ENCODE measurements at regions not wholly inside any gene's neighbourhood (a gene's known extent, or its start where the extent isn't known, plus 50 kb on each side); places are given as distances from the start of the nearest gene placed in this dataset.
"Not testable (repeated sequence)": the region's sequence is repeated elsewhere in the genome, so short reads cannot be mapped to it uniquely, and the experiment has no call there.

- no peak for DNase-seq (ENCODE audit: low read depth)
Measured at GRCh38 chr18:11458447-11458846, 150.9 kb upstream of the SLC35G4 start.

- DNase-seq (ENCODE audit: low read depth): not testable (repeated sequence)
Measured at GRCh38 chr18:11457853-11458252, 151.5 kb upstream of the SLC35G4 start.

- DNase-seq (ENCODE audit: low read depth): no peak
Measured at GRCh38 chr18:11454040-11454439, 155.4 kb upstream of the SLC35G4 start.

GRCh38 chr18:11444169-11444568, 165.2 kb upstream of the SLC35G4 start:
- DNase-seq (ENCODE audit: low read depth): not testable (repeated sequence)

GRCh38 chr18:11437046-11437445, 172.3 kb upstream of the SLC35G4 start:
- no peak for DNase-seq (ENCODE audit: low read depth)

GRCh38 chr18:11432360-11432811, 177.0 kb upstream of the SLC35G4 start:
- no peak for DNase-seq (ENCODE audit: low read depth)

- DNase-seq (ENCODE audit: low read depth): no peak
Measured at GRCh38 chr18:11429876-11430275, 179.5 kb upstream of the SLC35G4 start.

- no peak for DNase-seq (ENCODE audit: low read depth)
Measured at GRCh38 chr18:11425211-11425610, 184.2 kb upstream of the SLC35G4 start.

GRCh38 chr18:11419338-11419737, 190.1 kb upstream of the SLC35G4 start:
- no peak for DNase-seq (ENCODE audit: low read depth)

- DNase-seq (ENCODE audit: low read depth): no peak
Measured at GRCh38 chr18:11412811-11413210, 196.6 kb upstream of the SLC35G4 start.

- DNase-seq (ENCODE audit: low read depth): no peak
Measured at GRCh38 chr18:11411048-11411447, 198.3 kb upstream of the SLC35G4 start.

GRCh38 chr18:11408555-11409065, 200.8 kb upstream of the SLC35G4 start:
- no peak for DNase-seq (ENCODE audit: low read depth)

- peak; percentile 28 for DNase-seq (ENCODE audit: low read depth)
Measured at GRCh38 chr18:11407940-11408339, 201.5 kb upstream of the SLC35G4 start.

GRCh38 chr18:11405804-11406203, 203.6 kb upstream of the SLC35G4 start:
- no peak for DNase-seq (ENCODE audit: low read depth)

- no peak for DNase-seq (ENCODE audit: low read depth)
Measured at GRCh38 chr18:11400703-11401102, 208.7 kb upstream of the SLC35G4 start.

GRCh38 chr18:11398625-11399024, 210.8 kb upstream of the SLC35G4 start:
- DNase-seq (ENCODE audit: low read depth): no peak

- DNase-seq (ENCODE audit: low read depth): no peak
Measured at GRCh38 chr18:11392980-11393885, 216.2 kb upstream of the SLC35G4 start.

GRCh38 chr18:11392292-11392691, 217.1 kb upstream of the SLC35G4 start:
- DNase-seq (ENCODE audit: low read depth): no peak

GRCh38 chr18:11391661-11392060, 217.7 kb upstream of the SLC35G4 start:
- no peak for DNase-seq (ENCODE audit: low read depth)

GRCh38 chr18:11388755-11389680, 220.4 kb upstream of the SLC35G4 start:
- no peak for DNase-seq (ENCODE audit: low read depth)

- no peak for DNase-seq (ENCODE audit: low read depth)
Measured at GRCh38 chr18:11387880-11388279, 221.5 kb upstream of the SLC35G4 start.

- no peak for DNase-seq (ENCODE audit: low read depth)
Measured at GRCh38 chr18:11383381-11383780, 226.0 kb upstream of the SLC35G4 start.
